Esophagus muscularis mucosa (tissue), 4 donors: ENCODE measurements at regions not wholly inside any gene's neighbourhood (a gene's known extent, or its start where the extent isn't known, plus 50 kb on each side); places are given as distances from the start of the nearest gene placed in this dataset.
"Not testable (repeated sequence)": the region's sequence is repeated elsewhere in the genome, so short reads cannot be mapped to it uniquely, and the experiment has no call there.

Source experiments
- DNase-seq: peaks from one replicate; pipeline ENCODE4 v3.0.0-alpha.2; 2017; ENCODE audit errors: extremely low spot score
- H3K27ac ChIP-seq, 4 donors: fragments of 200-600 bp; sonication (generic); replicated peaks in 1 of 4; 1 replicate in 3 of 4; 2 replicates in 1 of 4; pipeline ENCODE4 v1.5.1; 2016 to 2019; ENCODE audit warnings: mild to moderate bottlenecking in 1 of 4
- H3K27me3 ChIP-seq, 4 donors: fragments of 200-600 bp; sonication (generic); one replicate each; pipeline versions ENCODE4 v1.5.1 to v1.6.0; 2016 to 2019
- H3K36me3 ChIP-seq, 4 donors: fragments of 200-600 bp; sonication (generic); one replicate each; pipeline ENCODE4 v1.5.1; 2016 to 2019
- H3K4me1 ChIP-seq, 4 donors: fragments of 200-600 bp; sonication (generic); one replicate each; pipeline ENCODE4 v1.5.1; 2016 to 2019
- H3K4me3 ChIP-seq, 4 donors: fragments of 200-600 bp; sonication (generic); 1 replicate in 2 of 4; 2 replicates in 2 of 4; pipeline ENCODE4 v1.5.1; 2016 to 2019; ENCODE audit warnings: mild to moderate bottlenecking in 4 of 4, moderate library complexity in 1 of 4
- H3K9me3 ChIP-seq, 4 donors: fragments of 200-600 bp; sonication (generic); 1 replicate in 3 of 4; 2 replicates in 1 of 4; pipeline ENCODE4 v1.5.1; 2016 to 2019
- EP300 ChIP-seq: sonication (generic); formaldehyde crosslinking; IDR thresholded peaks from one replicate; pipeline ENCODE4 v1.6.1; 2017; ENCODE audit warnings: antibody characterized with exemption
- POLR2A ChIP-seq: fragments of 450-650 bp; IDR thresholded peaks from one replicate; pipeline ENCODE4 v1.6.1; 2017; ENCODE audit warnings: antibody characterized with exemption, moderate library complexity, mild to moderate bottlenecking, low read depth
- POLR2AphosphoS5 ChIP-seq, 2 donors: sonication (generic); formaldehyde crosslinking; IDR thresholded peaks; one replicate each; pipeline ENCODE4 v1.6.1; 2017; ENCODE audit warnings: antibody characterized with exemption in 2 of 2
- WGBS: methylation state at CpG from one replicate; pipeline ENCODE4 v1.1.5; 2018; 5-methylcytosine and 5-hydroxymethylcytosine counted together
- intact Hi-C: fragments of 100-400 bp; cut with DNase I; formaldehyde crosslinking; loops from one replicate; pipeline ENCODE4 v1.15.1; 2023
- TF ChIP-seq, protein P1 (sequence below), 3 experiments: fragments of 200-600 bp in 2 of 3; fragments of 450-650 bp in 1 of 3; sonication (generic) in 2 of 3; IDR thresholded peaks; one replicate each; pipeline ENCODE4 v1.5.1; 2017 to 2019; ENCODE audit warnings: antibody characterized with exemption in 3 of 3, mild to moderate bottlenecking in 2 of 3, moderate library complexity in 1 of 3

DNA sequence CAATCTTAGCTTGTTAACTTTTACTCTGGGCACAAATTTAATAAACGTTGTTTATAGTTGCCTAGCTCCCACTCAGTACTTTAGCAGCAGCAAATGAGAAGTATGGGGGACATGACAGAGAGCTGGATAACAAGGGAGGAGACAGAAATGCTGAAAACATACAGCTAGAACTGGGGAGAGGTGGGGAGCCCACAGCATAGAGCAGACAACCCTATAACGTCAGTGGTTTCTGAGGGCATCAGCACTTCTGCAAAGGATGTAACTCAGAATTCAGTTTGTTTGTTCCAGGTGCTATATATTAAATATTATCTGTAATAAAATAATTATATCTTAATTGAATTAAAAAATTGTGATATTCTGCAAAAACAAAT is 1098.7 kb upstream of the FANCL start:
- intact Hi-C loops = no loop called here
- Histone ChIP-seq H3K27me3 (no peaks in the 10 kb centered on the region), H3K4me3 (no peak overlapping the region), H3K36me3 (no peaks in the 10 kb centered on the region), H3K27ac (no peak overlapping the region), H3K9me3 (no peaks in the 10 kb centered on the region), H3K4me1 (no peaks in the 10 kb centered on the region)
- WGBS = 80% methylated on average over 2 of the region's 2 CpGs
- TF ChIP-seq, protein P1, sequence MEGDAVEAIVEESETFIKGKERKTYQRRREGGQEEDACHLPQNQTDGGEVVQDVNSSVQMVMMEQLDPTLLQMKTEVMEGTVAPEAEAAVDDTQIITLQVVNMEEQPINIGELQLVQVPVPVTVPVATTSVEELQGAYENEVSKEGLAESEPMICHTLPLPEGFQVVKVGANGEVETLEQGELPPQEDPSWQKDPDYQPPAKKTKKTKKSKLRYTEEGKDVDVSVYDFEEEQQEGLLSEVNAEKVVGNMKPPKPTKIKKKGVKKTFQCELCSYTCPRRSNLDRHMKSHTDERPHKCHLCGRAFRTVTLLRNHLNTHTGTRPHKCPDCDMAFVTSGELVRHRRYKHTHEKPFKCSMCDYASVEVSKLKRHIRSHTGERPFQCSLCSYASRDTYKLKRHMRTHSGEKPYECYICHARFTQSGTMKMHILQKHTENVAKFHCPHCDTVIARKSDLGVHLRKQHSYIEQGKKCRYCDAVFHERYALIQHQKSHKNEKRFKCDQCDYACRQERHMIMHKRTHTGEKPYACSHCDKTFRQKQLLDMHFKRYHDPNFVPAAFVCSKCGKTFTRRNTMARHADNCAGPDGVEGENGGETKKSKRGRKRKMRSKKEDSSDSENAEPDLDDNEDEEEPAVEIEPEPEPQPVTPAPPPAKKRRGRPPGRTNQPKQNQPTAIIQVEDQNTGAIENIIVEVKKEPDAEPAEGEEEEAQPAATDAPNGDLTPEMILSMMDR (IDR thresholded peaks at IDR 0.05) = no peak
- TF ChIP-seq POLR2A (no peak), EP300 (no peak), POLR2AphosphoS5 (IDR thresholded peaks at IDR 0.05) (no peak)
- DNase-seq = no peak

DNA sequence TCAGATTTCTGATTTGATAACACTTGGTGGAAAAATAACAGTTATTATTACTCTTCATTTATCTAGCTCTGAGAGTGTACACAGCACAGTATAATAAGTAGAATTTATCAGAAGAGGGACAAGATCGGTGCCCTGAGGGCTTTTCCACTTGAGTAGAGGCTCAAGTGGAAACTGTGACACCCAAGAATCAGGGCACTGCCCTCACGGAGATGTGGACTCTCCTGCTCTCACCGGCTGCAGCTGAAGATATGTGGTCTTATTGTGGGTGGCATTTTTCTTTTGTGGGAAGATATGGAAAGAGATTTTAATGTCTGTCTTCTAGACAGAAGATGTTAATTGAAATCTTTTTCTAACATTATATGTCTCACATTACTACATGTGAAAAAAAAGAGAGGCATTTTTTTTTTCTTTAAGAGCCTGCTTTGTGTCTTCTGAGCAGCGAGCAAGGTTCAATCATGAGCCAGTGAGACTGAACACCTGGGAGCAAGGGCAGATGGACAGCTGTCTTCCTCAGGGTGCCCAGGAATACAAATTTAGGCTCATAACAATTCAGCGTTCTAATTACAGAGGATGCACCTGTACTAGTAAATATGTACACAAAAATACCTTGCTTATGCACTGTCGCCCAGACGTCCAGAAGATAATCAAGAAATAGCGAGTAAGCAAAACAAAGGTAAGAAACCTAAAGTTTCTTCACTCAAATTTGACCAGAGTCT is 1098.2 kb upstream of the FANCL start:
- WGBS = 69% methylated on average over 8 of the region's 8 CpGs
- H3K27me3 ChIP-seq = no peaks in the 10 kb centered on the region
- H3K27ac ChIP-seq = no peak overlapping the region
- no peaks in the 10 kb centered on the region for H3K4me1 ChIP-seq
- TF ChIP-seq, protein P1 (IDR thresholded peaks at IDR 0.05) = no peak
- TF ChIP-seq POLR2A = no peak
- no peak for TF ChIP-seq EP300
- no peak for TF ChIP-seq POLR2AphosphoS5 (IDR thresholded peaks at IDR 0.05)
- no peak overlapping the region for H3K4me3 ChIP-seq
- H3K9me3 ChIP-seq = no peaks in the 10 kb centered on the region
- H3K36me3 ChIP-seq = no peaks in the 10 kb centered on the region
- intact Hi-C loops = no loop called here
- no peak for DNase-seq

DNA sequence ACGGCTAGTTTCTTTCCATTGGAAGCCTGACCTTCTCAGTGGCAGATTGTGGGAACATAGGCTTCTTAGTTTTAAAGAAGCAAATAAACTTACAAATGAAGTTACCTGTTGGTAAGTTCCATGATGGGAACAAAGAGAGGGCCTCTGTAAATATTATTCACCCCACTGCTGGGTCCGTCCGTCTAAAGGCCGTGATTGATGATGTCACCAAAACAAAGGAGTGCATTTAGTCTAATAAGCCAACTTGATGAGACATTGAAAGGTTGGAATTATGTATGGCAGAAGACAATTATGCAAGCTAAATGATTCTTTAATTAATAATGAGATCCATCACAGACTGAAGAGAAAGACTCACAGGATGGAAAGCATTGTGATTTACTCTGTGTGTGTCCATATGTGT is 1091.9 kb upstream of the FANCL start:
- intact Hi-C loops = no loop called here
- TF ChIP-seq POLR2AphosphoS5 (IDR thresholded peaks at IDR 0.05) (no peak), POLR2A (no peak), EP300 (no peak)
- TF ChIP-seq, protein P1 (IDR thresholded peaks at IDR 0.05) = no peak
- H3K4me1 ChIP-seq = no peaks in the 10 kb centered on the region
- no peak overlapping the region for H3K4me3 ChIP-seq
- no peak for DNase-seq
- H3K36me3 ChIP-seq = no peaks in the 10 kb centered on the region
- H3K27me3 ChIP-seq = no peaks in the 10 kb centered on the region
- no peaks in the 10 kb centered on the region for H3K9me3 ChIP-seq
- 70% methylated on average over 4 of the region's 4 CpGs for WGBS
- no peak overlapping the region for H3K27ac ChIP-seq

DNA sequence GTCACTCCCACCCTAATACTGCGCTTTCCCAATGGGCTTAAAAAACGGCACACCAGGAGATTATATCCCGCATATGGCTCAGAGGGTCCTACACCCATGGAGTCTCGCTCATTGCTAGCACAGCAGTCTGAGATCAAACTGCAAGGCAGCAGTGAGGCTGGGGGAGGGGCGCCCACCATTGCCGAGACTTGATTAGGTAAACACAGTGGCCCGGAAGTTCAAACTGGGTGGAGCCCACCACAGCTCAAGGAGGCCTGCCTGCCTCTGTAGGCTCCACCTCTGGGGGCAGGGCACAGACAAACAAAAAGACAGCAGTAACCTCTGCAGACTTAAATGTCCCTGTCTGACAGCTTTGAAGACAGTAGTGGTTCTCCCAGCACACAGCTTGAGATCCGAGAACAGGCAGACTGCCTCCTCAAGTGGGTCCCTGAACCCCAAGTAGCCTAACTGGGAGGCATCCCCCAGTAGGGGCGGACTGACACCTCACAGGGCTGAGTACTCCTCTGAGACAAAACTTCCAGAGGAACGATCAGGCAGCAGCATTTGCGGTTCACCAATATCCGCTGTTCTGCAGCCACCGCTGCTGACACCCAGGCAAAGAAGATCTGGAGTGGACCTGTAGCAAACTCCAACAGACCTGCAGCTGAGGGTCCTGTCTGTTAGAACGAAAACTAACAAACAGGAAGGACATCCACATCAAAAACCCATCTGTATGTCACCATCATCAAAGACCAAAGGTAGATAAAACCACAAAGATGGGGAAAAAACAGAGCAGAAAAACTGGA is 1085.6 kb upstream of the FANCL start:
- H3K9me3 ChIP-seq, H3K4me1 ChIP-seq, H3K4me3 ChIP-seq, H3K27ac ChIP-seq, DNase-seq, H3K27me3 ChIP-seq, H3K36me3 ChIP-seq, intact Hi-C loops: not testable (repeated sequence)
- 83% methylated on average over 10 of the region's 14 CpGs for WGBS

DNA sequence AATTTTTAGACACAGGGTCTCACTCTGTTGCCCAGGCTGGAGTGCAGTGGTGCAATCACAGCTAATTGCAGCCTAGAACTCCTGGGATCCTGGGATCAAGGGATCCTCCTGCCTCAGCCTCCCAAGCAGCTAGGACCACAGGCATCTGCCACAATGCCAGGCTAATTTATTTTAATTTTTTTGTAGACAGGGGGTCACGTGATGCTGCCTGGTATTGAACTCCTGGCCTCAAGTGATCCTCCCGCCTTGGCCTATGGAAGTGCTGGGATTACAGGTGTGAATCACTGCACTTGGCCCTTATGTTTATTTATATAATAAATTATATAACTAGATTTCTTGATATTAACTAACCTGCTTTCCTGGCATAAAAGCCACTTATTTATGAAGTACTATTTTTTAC is 1081.7 kb upstream of the FANCL start:
- TF ChIP-seq, protein P1 (IDR thresholded peaks at IDR 0.05) = no peak
- Histone ChIP-seq H3K4me3 (no peak overlapping the region), H3K36me3 (no peaks in the 10 kb centered on the region), H3K9me3 (no peaks in the 10 kb centered on the region), H3K27me3 (no peaks in the 10 kb centered on the region), H3K27ac (no peak overlapping the region), H3K4me1 (no peaks in the 10 kb centered on the region)
- 91% methylated on average over 2 of the region's 2 CpGs for WGBS
- intact Hi-C loops = no loop called here
- no peak for DNase-seq
